Subcutaneous abdominal adipose tissue (tissue), 5 donors: ENCODE measurements at regions not wholly inside any gene's neighbourhood (a gene's known extent, or its start where the extent isn't known, plus 50 kb on each side); places are given as distances from the start of the nearest gene placed in this dataset.

Source experiments
- H3K27ac ChIP-seq: one replicate; pipeline ENCODE4 v1.7.0; 2013; ENCODE audit warnings: low read depth, mild to moderate bottlenecking, inconsistent platforms, low read length, moderate library complexity
- H3K27me3 ChIP-seq, 5 donors: one replicate each; pipeline ENCODE4 v1.7.0; 2013; ENCODE audit warnings: low read length in 5 of 5, inconsistent platforms in 1 of 5; ENCODE audit not compliant: control insufficient read depth in 5 of 5, insufficient read depth in 4 of 5
- H3K36me3 ChIP-seq, 5 donors: one replicate each; pipeline ENCODE4 v1.7.0; 2013; ENCODE audit warnings: low read length in 5 of 5; ENCODE audit not compliant: control insufficient read depth in 5 of 5, insufficient read depth in 5 of 5
- H3K4me1 ChIP-seq, 5 donors: one replicate each; pipeline ENCODE4 v1.7.0; 2013; ENCODE audit warnings: low read length in 5 of 5, mild to moderate bottlenecking in 3 of 5, moderate library complexity in 1 of 5; ENCODE audit not compliant: control insufficient read depth in 5 of 5, insufficient read depth in 5 of 5
- H3K4me3 ChIP-seq, 5 donors: one replicate each; pipeline ENCODE4 v1.7.0; 2013; ENCODE audit warnings: low read length in 5 of 5, low read depth in 1 of 5
- H3K9ac ChIP-seq, 5 donors: one replicate each; pipeline ENCODE4 v1.7.0; 2013; ENCODE audit warnings: low read length in 5 of 5, mild to moderate bottlenecking in 4 of 5, moderate library complexity in 3 of 5
- H3K9me3 ChIP-seq, 5 donors: one replicate each; pipeline ENCODE4 v1.7.0; 2013; ENCODE audit warnings: low read length in 5 of 5; ENCODE audit not compliant: control insufficient read depth in 5 of 5
- donor health status: healthy.
- donor health status: healthy.
- donor health status: healthy.
- donor health status: healthy.
- donor health status: healthy.

DNA sequence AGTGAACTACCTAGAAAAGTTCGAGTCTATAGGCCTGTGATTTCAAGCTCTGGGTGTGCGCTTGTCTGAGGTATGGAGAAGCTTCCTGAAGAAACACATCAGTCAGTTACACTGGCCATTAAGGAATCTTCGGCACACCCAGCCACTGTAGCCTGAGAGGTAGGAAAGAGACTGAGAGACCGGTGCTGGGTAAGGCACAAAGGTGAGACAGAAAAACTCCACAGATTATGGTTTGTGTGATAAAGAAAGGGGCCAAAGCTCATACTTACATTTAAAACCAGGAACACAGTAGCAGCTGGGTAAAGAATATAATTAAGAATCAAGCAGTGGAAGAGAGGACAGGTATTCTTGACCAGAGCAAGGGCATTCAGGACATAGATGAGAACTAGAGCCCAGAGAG is 74.8 kb upstream of the TTC29 start:
- no peak overlapping the region for H3K27ac ChIP-seq
- H3K4me3 ChIP-seq = no peak overlapping the region
- H3K36me3 ChIP-seq = no peaks in the 10 kb centered on the region
- H3K9ac ChIP-seq = peak overlapping the region in 1 of 5 donors; percentile 14
- H3K27me3 ChIP-seq = no peaks in the 10 kb centered on the region
- no peaks in the 10 kb centered on the region for H3K4me1 ChIP-seq
- no peaks in the 10 kb centered on the region for H3K9me3 ChIP-seq

GRCh38 chr4:147025042-147025441 is 79.4 kb upstream of the TTC29 start:
- no peak overlapping the region for H3K4me3 ChIP-seq
- H3K9me3 ChIP-seq = no peaks in the 10 kb centered on the region
- no peaks in the 10 kb centered on the region for H3K4me1 ChIP-seq
- no peak overlapping the region for H3K27ac ChIP-seq
- H3K27me3 ChIP-seq = no peaks in the 10 kb centered on the region
- H3K9ac ChIP-seq = no peak overlapping the region
- no peaks in the 10 kb centered on the region for H3K36me3 ChIP-seq

DNA sequence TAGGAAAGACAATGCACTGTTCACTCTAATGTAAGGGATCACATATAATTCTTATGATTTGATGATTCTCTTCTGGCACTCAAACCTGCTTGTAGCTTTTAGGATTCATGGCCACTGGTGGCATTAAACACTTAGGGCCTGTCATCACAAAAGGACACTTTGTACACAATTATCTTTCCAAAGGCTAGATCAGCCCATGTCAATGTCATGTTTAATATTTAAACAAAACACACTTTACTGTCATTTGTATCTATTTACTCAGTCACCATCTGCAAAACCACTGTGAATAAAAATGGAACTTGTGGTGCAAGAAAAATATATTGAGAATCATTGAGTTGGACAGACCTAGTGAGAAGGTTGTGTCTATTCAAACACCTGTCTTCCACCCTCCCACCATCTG is 83.6 kb upstream of the TTC29 start:
- Histone ChIP-seq H3K9me3 (no peaks in the 10 kb centered on the region), H3K4me3 (no peak overlapping the region), H3K36me3 (no peaks in the 10 kb centered on the region), H3K4me1 (no peaks in the 10 kb centered on the region), H3K27ac (no peak overlapping the region), H3K9ac (no peak overlapping the region), H3K27me3 (no peaks in the 10 kb centered on the region)

GRCh38 chr4:147034372-147034771 is 88.7 kb upstream of the TTC29 start:
- H3K4me3 ChIP-seq = no peak overlapping the region
- no peaks in the 10 kb centered on the region for H3K9me3 ChIP-seq
- H3K27ac ChIP-seq = no peak overlapping the region
- no peaks in the 10 kb centered on the region for H3K36me3 ChIP-seq
- peaks cover 0 to 8% (median 0%) of the 10 kb centered on the region in 5 donors for H3K27me3 ChIP-seq
- no peak overlapping the region for H3K9ac ChIP-seq
- H3K4me1 ChIP-seq = no peaks in the 10 kb centered on the region

DNA sequence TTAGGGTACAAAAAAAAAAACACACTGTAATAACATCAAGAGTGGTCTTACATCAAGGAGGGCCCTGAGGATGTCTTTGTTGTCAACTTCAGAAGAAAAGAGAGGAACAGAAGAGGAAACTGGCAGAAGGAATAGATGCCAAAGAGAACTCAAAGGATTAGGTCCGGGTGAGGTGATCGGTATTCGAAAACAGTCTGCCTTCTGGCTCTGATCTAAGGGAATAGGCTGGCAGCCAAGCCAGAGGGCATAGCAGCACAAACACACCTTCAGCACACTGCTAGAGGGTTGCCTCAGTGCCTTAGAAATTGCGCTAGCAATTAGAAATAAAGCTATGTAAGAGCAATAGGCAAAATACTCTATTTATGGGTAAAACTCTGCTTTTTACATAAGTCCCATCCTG is 91.4 kb upstream of the TTC29 start:
- Histone ChIP-seq H3K27me3 (peaks cover 0 to 8% (median 3%) of the 10 kb centered on the region in 5 donors), H3K36me3 (no peaks in the 10 kb centered on the region), H3K4me3 (no peak overlapping the region), H3K9me3 (no peaks in the 10 kb centered on the region), H3K4me1 (no peaks in the 10 kb centered on the region), H3K27ac (no peak overlapping the region), H3K9ac (no peak overlapping the region)

DNA sequence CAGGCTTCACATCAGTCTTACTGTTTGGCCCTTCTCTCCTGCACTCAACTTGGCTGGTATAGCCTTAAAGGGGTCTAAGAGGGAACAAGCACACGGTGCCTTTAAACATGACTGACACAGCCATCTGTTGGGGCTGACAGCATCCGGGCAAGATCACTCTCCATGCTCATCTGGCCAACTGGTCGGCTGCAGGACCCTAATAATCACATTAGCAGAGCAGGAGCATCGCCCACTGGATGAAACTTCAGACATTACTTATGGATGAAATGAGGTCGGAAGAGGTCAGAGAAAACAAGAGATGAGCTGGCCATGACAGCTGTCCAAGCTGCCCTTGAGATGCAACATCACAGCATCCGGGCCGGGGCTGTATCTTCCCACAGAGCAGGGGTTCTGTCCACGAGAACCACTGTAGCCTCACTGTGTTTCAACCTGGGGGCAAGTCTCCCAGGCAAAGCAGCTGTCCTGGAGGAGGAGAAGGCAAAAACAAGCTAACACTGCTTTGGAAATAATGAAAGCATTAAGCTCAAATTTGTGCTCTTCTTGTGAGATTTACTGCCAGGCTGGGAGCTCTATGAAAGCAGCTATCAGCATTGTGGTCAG is 94.4 kb upstream of the TTC29 start:
- Histone ChIP-seq H3K4me1 (no peaks in the 10 kb centered on the region), H3K9ac (no peak overlapping the region), H3K27ac (no peak overlapping the region), H3K4me3 (no peak overlapping the region), H3K27me3 (peaks cover 0 to 8% (median 3%) of the 10 kb centered on the region in 5 donors), H3K36me3 (no peaks in the 10 kb centered on the region), H3K9me3 (no peaks in the 10 kb centered on the region)

DNA sequence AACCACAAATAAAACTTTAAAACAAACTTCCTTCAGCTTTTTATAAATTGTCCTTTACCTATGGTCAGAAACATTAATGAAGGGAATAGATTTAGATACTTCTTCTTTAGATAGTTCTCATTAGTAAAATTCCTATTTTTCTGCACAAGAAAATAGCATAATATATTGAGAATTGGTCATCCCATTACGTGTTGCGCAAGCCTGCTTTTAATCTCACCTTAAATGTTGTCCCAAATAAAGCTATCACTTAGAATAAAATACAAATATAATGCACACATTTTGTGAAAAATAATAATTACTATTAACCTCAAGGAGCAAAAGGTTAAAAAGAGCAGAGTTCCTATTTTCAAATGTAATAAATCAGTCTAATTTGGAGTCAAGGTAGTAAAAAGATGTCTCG is 95.2 kb upstream of the TTC29 start:
- H3K9me3 ChIP-seq = no peaks in the 10 kb centered on the region
- H3K36me3 ChIP-seq = no peaks in the 10 kb centered on the region
- no peak overlapping the region for H3K4me3 ChIP-seq
- peaks cover 0 to 8% (median 3%) of the 10 kb centered on the region in 5 donors for H3K27me3 ChIP-seq
- H3K9ac ChIP-seq = no peak overlapping the region
- no peak overlapping the region for H3K27ac ChIP-seq
- H3K4me1 ChIP-seq = no peaks in the 10 kb centered on the region

DNA sequence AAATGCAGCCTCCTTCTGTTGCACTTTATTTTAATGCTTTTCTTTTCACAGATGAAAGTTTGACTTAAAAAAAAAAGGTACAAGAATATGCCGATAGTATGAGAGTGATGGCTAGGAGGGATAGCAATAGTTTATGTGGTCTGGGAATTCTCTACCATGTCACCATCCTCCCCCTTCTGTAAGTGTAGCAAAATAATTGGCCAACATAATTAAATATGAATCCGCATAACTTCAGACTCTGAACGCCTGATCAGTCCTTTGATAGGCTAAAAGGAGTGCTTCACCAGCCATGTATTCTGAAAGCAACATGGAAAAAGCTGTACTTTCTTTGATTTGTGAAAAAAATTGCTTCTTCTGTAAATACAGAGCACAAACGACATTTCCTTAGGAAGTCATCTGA is 95.7 kb upstream of the TTC29 start:
- Histone ChIP-seq H3K36me3 (no peaks in the 10 kb centered on the region), H3K27ac (no peak overlapping the region), H3K27me3 (peaks cover 0 to 8% (median 3%) of the 10 kb centered on the region in 5 donors), H3K9ac (no peak overlapping the region), H3K9me3 (no peaks in the 10 kb centered on the region), H3K4me3 (no peak overlapping the region), H3K4me1 (no peaks in the 10 kb centered on the region)

DNA sequence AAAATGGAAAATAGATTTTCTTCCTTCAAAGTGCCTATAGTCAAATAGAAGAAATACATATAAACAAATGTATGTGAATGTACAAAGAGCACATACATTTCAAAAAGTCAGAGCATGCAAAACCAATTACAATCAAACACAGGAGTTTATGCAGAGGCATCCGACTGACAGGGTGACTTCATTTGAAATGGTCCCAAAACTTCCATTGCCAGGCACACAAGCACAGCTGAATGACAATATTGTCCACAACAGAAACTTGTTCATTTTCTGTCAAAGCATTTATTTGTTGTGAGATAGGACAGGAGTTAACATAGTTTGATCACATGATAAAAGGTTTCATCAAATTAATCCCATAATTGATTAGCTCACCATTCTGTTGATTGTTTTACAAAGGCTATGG is 96.4 kb upstream of the TTC29 start:
- no peak overlapping the region for H3K9ac ChIP-seq

DNA sequence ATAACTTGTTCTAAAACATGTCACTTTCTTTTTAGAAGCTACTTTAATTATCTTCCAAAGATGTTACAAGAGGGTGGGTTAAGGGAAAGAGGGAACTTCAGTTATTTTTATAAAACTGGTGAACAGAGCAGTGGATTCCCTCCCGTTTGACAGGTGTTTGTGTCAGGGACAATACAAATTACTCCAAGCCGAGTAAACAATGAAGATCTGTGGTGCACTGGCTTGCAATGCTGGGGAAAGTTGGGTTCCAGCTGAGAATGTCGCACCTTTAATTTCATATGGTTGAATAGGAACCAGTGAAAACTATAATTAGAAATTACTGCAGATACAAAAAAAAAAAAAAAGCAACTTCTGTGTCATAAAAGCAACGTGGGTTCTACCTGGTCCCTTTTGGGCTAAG is 98.6 kb upstream of the TTC29 start:
- no peaks in the 10 kb centered on the region for H3K4me1 ChIP-seq
- peaks cover 0 to 7% (median 3%) of the 10 kb centered on the region in 5 donors for H3K9me3 ChIP-seq
- H3K27ac ChIP-seq = no peak overlapping the region
- H3K36me3 ChIP-seq = no peaks in the 10 kb centered on the region
- H3K9ac ChIP-seq = no peak overlapping the region
- H3K4me3 ChIP-seq = no peak overlapping the region
- H3K27me3 ChIP-seq = peaks cover 0 to 3% (median 0%) of the 10 kb centered on the region in 5 donors

More for the DNA sequence above, 96.4 kb upstream of the TTC29 start:
- no peak overlapping the region for H3K4me3 ChIP-seq
- H3K9me3 ChIP-seq = no peaks in the 10 kb centered on the region
- no peaks in the 10 kb centered on the region for H3K4me1 ChIP-seq
- no peak overlapping the region for H3K27ac ChIP-seq
- no peaks in the 10 kb centered on the region for H3K36me3 ChIP-seq
- peaks cover 0 to 8% (median 3%) of the 10 kb centered on the region in 5 donors for H3K27me3 ChIP-seq
